GM18507 (cell line): ENCODE measurements at regions not wholly inside any gene's neighbourhood (a gene's known extent, or its start where the extent isn't known, plus 50 kb on each side); places are given as distances from the start of the nearest gene placed in this dataset.
A peak's percentile ranks its signal among the peaks of the same experiment; 100 is the strongest.

Experiments used
- DNase-seq: peaks from one replicate; pipeline ENCODE4 v3.0.0; 2011; ENCODE audit warnings: low read depth; ENCODE audit not compliant: insufficient read length; ENCODE audit errors: extremely low spot score
- FAIRE-seq: peaks from 2 replicates; lab custom pipeline; 2011; peaks lifted over from hg19 to GRCh38; lab: Jason Lieb, UNC

- no peak for FAIRE-seq
- no peak for DNase-seq
These were observed 330.3 kb upstream of the FAM241A start for GRCh38 chr4:111814961-111815360.

DNA sequence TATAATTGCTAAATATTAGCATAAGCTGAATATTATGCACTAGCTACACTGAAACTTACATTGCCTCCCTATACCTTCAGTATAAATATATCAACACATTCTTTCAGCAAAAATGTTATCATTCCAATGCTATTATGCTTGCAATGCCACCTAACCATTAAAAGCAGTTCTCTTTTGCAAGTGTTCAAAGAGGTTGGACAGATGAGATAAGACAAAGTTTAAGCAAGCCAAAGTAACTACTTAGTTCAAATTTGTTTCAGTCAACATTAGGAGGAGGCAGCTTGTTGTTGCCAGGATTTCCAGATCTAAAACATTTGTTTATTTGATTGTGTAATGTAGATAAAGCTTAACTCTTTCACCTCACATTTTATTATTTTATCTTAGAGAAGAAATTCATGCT, 323.9 kb upstream of the FAM241A start:
- FAIRE-seq: no peak
- no peak for DNase-seq

- FAIRE-seq: no peak
- DNase-seq: no peak
These were observed 308.7 kb upstream of the FAM241A start for GRCh38 chr4:111836601-111837000.

- DNase-seq: no peak
- no peak for FAIRE-seq
These were observed 307.5 kb upstream of the FAM241A start for GRCh38 chr4:111837761-111838160.

DNA sequence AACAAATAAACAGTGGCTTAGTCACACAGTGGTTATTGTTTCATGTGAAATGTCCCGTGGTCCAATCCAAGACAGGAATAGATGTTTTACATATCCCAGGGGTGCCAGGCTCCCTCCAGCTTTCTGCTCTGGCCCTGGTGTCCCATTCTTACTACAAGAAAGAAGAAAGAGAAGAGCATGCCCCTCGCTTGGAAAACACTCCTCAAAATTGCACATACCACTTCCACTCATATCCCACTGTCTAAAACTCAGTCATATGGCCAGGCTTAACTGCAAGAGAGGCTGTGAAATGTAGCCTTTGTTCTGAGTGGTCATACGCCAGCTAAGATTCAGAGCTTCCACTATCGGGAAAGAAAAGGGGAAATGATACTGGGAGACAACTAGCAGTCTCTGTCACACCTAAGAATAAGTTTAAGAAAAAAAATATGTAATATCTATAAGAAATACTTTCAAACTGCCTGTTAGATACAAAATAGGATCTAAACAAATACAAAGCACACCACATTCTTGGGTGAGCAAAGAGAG, 306.8 kb upstream of the FAM241A start:
- no peak for FAIRE-seq
- no peak for DNase-seq

- FAIRE-seq (no peak), DNase-seq (no peak)
These were observed 306.1 kb upstream of the FAM241A start for GRCh38 chr4:111839141-111839540.

DNA sequence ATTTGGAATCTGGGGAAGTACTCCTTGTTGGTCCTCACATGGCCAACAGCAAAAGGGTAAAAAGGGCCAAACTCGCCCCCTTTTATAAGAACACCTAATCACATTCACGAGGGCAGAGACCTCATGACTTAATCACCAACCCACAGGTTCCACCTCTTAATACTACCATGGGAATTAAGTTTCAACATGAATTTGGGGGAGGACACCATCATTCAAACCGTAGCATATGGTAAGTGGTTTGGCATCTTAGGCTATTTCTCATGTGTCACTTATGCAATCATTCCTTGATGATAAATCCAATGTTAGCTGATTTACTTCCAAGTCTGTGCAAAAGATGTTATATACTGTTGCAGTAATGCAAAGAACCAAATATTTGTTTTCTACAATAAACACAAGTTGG, 302.9 kb upstream of the FAM241A start:
- FAIRE-seq: no peak
- DNase-seq: no peak

DNA sequence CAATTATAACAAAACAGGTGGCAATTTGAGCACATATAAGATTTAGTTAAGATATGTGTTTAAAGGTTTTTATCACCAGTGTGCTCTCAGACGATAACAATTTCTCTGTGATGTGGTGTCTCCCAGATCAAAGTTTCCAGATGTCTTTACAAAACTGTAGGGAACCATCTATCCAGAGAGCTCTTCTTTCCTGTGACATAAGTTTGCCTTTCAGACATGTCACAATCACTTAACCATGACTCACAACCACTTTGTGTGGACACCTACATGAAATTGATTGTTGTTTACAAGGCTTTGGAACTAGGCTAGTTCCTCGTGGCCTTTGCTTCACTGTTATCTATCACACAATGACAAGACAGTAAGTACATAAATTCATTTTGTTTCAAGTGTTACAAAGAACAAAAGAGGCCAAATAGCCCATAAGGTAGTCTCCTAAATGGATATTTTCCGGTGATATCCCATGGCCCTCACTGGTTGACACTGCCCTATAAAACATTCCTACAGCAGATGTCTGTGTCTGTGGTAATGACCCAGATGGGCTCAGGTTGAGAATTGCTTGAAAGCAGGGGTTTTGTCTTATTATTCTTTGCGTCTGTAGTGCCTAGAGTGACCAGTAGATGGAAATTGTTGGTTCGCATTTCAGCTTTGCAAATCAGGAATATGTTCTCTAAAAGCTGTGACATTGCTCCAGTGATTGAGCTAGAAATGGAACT, 297.8 kb upstream of the FAM241A start:
- no peak for FAIRE-seq

GRCh38 chr4:111849746-111850284, 295.4 kb upstream of the FAM241A start:
- FAIRE-seq (no peak), DNase-seq (no peak)

More for the DNA sequence above, 297.8 kb upstream of the FAM241A start:
- DNase-seq: no peak

DNA sequence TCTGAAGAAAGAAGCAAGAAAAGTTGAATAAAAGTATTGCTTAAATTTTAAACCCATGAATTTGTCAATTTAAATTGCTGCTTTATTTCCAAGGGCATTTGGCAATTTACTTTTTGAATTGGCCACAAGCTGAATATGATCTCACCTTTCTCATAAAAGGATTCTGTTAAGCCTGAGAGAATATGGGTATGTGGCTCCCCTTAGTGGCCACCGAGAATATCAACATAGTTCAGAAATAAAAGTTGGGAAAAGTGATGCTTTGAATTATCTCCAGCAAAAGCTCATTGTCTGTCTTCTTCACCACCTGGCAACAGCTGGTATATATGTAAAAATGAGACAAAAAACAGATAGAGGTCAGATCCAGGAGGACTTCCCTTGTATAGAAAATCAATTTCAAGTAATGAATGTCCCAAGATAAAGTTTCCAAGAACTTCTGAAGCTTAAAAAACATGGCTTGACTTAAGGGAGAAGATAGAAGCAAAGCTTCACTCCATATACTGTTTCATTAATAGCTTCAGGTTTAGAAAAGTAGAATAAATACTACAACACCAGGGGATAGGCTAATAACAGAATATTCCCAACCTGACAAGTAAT, 290.7 kb upstream of the FAM241A start:
- DNase-seq (no peak), FAIRE-seq (peak; percentile 68)

DNA sequence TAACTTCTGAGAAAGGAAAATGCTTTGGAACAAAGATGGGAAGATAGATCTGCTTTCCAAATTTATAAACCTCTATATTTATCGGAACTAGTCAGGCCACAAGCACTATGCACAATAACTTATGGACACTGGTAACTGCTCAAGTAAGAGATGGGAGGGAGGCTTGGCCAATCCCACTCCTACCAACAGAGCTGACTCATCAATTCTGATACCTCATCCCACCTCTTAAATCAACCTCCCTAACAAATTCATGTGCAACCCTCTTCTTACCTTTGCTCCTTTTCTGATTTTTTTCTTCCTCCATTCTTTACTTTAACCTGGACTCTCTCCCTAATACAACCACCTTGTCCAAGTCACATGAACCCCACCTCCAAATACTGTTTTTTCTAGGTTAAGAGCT, 289.9 kb upstream of the FAM241A start:
- no peak for FAIRE-seq
- DNase-seq: no peak

DNA sequence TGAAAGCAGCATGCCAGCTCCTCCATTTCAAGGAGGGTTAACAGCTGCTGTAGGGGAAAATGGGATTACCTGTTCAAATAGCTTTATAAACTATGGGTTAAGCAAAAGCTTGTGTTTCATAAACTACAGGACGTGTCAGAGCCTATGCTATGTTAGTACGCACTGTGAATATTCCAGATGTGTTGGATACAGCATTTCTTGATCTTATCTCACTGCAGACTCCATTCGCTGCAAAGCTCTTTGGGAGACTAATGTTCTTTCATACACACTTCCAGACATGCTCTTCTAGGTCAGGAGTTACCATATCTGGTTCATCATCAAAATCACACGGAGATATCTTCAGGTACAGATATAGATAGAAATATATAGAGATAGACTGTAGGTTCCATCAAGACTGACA, 281.2 kb upstream of the FAM241A start:
- FAIRE-seq (no peak), DNase-seq (no peak)

GRCh38 chr4:111869339-111869738, 275.9 kb upstream of the FAM241A start:
- no peak for DNase-seq
- FAIRE-seq: no peak

GRCh38 chr4:111871802-111872201, 273.5 kb upstream of the FAM241A start:
- no peak for FAIRE-seq
- DNase-seq: no peak

DNA sequence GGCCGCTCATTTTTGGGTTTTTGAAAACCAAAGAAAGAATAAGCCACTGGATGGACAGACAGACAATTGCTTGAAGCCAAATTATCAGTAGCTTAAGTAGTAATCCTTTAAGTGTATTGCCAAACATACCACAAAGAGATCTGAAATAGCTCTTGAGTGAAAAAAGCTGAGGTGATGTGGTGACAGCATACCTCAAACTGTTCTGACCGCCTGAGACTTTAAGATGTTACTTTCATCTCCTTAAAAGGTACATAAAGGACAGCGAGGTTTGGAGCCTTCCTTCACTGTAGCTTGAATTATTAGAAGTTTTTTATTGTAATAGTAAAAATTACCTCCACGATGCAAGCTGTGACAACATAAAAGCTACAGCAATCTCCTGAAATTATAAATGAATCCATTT, 271.5 kb upstream of the FAM241A start:
- DNase-seq (no peak), FAIRE-seq (no peak)

- DNase-seq (no peak), FAIRE-seq (no peak)
These were observed 265.7 kb upstream of the FAM241A start for GRCh38 chr4:111879539-111879938.

DNA sequence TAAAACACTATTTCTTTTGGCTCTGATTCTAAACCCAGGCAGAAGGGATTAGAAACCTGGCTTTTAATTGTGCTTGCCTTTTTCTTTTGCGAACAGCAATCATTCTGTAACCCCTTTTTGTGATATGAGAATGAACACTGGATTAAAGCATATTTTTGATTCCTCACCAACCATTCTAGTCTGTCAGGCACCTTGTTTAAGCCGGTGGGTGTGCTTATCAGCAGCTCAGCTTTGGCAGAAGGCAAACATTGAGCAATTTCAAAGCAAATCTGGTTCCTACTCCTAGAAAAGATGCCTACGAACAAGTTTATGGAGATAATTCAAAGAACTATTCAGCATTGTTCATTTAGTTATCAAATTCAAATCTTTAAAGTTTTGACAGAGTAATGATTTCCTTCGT, 265.1 kb upstream of the FAM241A start:
- DNase-seq (no peak), FAIRE-seq (no peak)

DNA sequence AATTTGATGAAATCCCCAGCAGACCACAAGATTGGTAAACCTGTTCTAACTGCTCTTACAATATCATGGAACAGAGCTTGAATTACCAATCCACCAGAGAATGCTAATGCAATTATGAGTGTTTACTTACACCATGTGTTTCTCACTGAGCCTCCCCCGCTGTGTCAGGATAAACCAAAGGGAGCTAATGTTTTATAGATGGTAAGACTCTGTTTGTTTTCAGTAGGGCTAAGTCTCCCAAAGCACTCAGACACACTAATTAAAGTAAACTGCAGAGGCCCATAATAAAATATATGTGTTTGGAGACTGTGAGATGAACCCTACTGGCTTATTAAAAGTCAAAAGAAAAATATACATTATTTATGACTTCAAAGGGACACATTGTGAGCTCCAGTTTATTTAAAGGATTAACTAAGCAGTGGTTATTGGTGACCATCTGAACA, 261.7 kb upstream of the FAM241A start:
- FAIRE-seq: no peak
- no peak for DNase-seq

DNA sequence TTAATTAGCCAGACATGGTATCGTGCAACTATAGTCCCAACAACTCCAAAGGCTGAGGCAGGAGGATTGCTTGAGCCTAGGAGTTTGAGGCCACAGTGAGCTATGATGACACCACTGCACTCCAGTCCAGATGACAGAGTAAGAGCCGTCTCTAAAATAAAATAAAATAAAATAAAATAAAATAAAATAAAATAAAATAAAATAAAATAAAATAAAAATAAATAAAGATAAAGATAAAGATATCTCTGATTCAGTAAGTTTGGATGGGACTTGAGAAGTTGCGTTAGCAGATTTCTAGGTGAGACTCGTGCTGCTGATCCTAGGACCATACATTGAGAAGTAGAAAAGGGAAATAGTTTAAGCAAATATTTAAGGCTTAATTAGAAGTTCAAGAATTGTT, 254.8 kb upstream of the FAM241A start:
- DNase-seq (no peak), FAIRE-seq (no peak)

- DNase-seq (no peak), FAIRE-seq (no peak)
These were observed 239.7 kb upstream of the FAM241A start for GRCh38 chr4:111905511-111905910.

DNA sequence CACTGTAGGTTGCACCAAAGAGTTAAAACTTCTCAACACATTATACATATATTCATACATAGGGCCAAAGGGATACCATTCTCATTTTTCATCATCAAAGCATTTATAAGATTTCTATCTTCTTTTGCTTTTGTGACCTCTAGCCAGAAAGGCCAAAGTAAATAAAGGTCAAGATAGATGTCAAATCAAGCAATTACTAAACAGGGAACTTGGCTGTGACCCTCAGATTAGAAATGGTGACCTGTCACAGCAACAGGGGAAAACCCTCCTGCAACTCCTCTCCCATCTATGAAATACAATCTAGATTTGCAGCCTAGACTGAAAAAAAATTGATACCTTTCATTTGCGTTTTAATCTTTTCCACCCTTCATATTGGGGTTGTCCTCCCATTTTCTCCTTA, 225.6 kb upstream of the FAM241A start:
- no peak for FAIRE-seq
- DNase-seq: no peak
